DND-41 (cell line): ENCODE measurements at regions not wholly inside any gene's neighbourhood (a gene's known extent, or its start where the extent isn't known, plus 50 kb on each side); places are given as distances from the start of the nearest gene placed in this dataset.

Source experiments
- ATAC-seq: fragments of 200-7000 bp; cut with Tn5 transposase; 3 replicates; pipeline ENCODE4 v1.9.1; 2021; ENCODE audit warnings: low read depth; ENCODE audit not compliant: insufficient read depth
- DNase-seq: peaks from one replicate; pipeline ENCODE4 v3.0.0-alpha.2; 2020
- H2AFZ ChIP-seq: 2 replicates; pipeline ENCODE4 v1.6.0; 2012; ENCODE audit warnings: low read depth, low read length
- H3K27ac ChIP-seq: 2 replicates; pipeline ENCODE4 v1.5.1; 2012; ENCODE audit warnings: low read length, inconsistent platforms
- H3K27me3 ChIP-seq: fragments of 200-600 bp; sonication (generic); 2 replicates; pipeline ENCODE4 v1.6.0; 2012; ENCODE audit warnings: low read length, mild to moderate bottlenecking, inconsistent platforms; ENCODE audit not compliant: insufficient read depth, poor library complexity
- H3K36me3 ChIP-seq: 2 replicates; pipeline ENCODE4 v1.5.1; 2012; ENCODE audit warnings: low read length, inconsistent platforms; ENCODE audit not compliant: insufficient read depth
- H3K4me1 ChIP-seq: 2 replicates; pipeline ENCODE4 v1.5.1; 2012; ENCODE audit warnings: mild to moderate bottlenecking, low read length; ENCODE audit not compliant: insufficient read depth
- H3K4me2 ChIP-seq: 2 replicates; pipeline ENCODE4 v1.6.0; 2012; ENCODE audit warnings: mild to moderate bottlenecking, moderate library complexity, low read length, inconsistent platforms; ENCODE audit not compliant: insufficient read depth
- H3K4me3 ChIP-seq, 2 experiments: fragments of 200-600 bp in 1 of 2; shearing (Covaris generic) in 1 of 2; 2 replicates each; pipeline ENCODE4 v1.5.1; 2012 to 2016; ENCODE audit warnings: inconsistent platforms in 2 of 2, low read length in 2 of 2, mild to moderate bottlenecking in 2 of 2, low read depth in 1 of 2, moderate library complexity in 1 of 2
- H3K79me2 ChIP-seq: 2 replicates; pipeline ENCODE4 v1.6.0; 2012; ENCODE audit warnings: low read length, inconsistent platforms; ENCODE audit not compliant: insufficient read depth
- H3K9ac ChIP-seq: 2 replicates; pipeline ENCODE4 v1.6.0; 2012; ENCODE audit warnings: low read depth, mild to moderate bottlenecking, inconsistent platforms, low read length, moderate library complexity
- H3K9me3 ChIP-seq: 2 replicates; pipeline ENCODE4 v1.5.1; 2012; ENCODE audit warnings: low read length, moderate library complexity, mild to moderate bottlenecking, inconsistent platforms; ENCODE audit not compliant: insufficient read depth, severe bottlenecking
- H4K20me1 ChIP-seq: 2 replicates; pipeline ENCODE4 v1.6.0; 2012; ENCODE audit warnings: low read length; ENCODE audit not compliant: insufficient read depth
- EZH2 ChIP-seq: IDR thresholded peaks from 3 replicates; pipeline ENCODE4 v1.6.1; 2012; ENCODE audit warnings: borderline replicate concordance, low read depth, mild to moderate bottlenecking, moderate library complexity, low read length, inconsistent platforms; ENCODE audit not compliant: severe bottlenecking
- TF ChIP-seq, protein P1 (sequence below): IDR thresholded peaks from 2 replicates; pipeline ENCODE4 v1.5.1; 2012; ENCODE audit warnings: borderline replicate concordance, low read length, moderate library complexity, mild to moderate bottlenecking; ENCODE audit not compliant: poor library complexity, severe bottlenecking; ENCODE audit errors: extremely low read depth

DNA sequence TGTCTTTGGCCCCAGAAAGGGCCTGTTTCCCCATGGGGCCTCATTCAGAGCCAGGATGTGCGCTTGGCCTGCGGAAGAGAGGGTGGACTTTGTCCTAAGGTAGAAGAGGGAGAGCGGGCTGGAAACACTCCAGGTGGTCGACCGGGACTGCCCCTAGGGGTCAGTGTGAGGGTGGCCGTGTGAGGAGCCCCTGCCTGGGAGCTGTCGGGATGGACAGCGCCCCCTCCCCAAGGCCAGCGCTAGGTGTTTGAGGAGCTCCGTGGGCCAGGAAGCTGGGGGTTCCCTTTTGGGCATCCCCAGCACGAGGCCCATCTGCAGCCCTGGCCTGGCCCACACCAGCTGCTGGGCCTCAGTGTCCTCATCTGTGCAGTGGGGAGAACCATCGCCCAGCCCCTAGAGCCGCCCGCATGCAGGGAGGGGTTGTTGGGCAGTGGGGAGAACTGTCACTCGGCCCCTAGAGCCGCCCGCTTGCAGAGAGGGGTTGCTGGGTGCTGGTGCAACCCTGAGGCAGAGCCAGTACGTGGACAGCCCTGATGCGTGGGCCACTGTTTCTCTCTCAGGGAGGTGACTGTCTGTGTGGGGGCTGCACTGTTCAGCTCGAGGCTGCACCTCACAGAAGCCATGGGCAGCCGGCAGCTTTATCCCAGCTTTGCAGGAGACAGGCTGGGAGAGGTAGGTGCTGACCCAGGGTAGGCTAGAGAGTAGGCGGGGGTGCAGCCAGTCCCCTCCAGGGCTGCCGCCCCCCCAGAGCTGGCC lies 1319.9 kb downstream of the BRD1 start:
- DNase-seq (no peak), ATAC-seq (no peak)
- H3K4me1 ChIP-seq: no peaks in the 10 kb centered on the region
- no peaks in the 10 kb centered on the region for H3K9me3 ChIP-seq
- H2AFZ ChIP-seq: no peak overlapping the region
- H4K20me1 ChIP-seq: peaks cover 3% of the 10 kb centered on the region; the same call in 1 of the 2 replicates
- no peak overlapping the region for H3K9ac ChIP-seq
- TF ChIP-seq EZH2: no peak
- TF ChIP-seq, protein P1, sequence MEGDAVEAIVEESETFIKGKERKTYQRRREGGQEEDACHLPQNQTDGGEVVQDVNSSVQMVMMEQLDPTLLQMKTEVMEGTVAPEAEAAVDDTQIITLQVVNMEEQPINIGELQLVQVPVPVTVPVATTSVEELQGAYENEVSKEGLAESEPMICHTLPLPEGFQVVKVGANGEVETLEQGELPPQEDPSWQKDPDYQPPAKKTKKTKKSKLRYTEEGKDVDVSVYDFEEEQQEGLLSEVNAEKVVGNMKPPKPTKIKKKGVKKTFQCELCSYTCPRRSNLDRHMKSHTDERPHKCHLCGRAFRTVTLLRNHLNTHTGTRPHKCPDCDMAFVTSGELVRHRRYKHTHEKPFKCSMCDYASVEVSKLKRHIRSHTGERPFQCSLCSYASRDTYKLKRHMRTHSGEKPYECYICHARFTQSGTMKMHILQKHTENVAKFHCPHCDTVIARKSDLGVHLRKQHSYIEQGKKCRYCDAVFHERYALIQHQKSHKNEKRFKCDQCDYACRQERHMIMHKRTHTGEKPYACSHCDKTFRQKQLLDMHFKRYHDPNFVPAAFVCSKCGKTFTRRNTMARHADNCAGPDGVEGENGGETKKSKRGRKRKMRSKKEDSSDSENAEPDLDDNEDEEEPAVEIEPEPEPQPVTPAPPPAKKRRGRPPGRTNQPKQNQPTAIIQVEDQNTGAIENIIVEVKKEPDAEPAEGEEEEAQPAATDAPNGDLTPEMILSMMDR: no peak
- no peak overlapping the region for H3K27ac ChIP-seq
- H3K4me3 ChIP-seq: no peak overlapping the region
- no peaks in the 10 kb centered on the region for H3K79me2 ChIP-seq
- H3K4me2 ChIP-seq: no peak overlapping the region
- H3K27me3 ChIP-seq: no peaks in the 10 kb centered on the region
- no peaks in the 10 kb centered on the region for H3K36me3 ChIP-seq

DNA sequence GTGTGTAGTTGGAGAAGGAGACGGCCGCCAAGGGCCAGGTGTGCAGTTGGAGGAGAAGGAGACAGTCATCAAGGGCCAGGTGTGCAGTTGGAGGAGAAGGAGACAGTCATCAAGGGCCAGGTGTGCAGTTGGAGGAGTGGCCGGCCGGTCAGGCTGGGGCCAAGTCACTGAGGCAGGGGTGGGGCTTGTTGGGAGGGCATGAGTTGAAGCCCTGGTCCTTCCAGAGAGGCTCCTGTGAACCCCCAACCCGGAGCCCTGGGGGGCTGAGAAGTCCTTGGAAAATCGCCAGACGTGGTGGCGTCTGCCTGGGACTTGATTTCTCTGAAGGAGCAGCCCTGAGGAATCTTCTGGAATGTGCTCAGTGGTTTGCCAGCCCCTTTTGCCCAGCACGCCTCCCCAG lies 1320.5 kb downstream of the BRD1 start:
- H3K27ac ChIP-seq: no peak overlapping the region
- no peak overlapping the region for H2AFZ ChIP-seq
- no peak for ATAC-seq
- no peaks in the 10 kb centered on the region for H3K4me1 ChIP-seq
- no peaks in the 10 kb centered on the region for H3K36me3 ChIP-seq
- H4K20me1 ChIP-seq: peaks cover 3% of the 10 kb centered on the region; the same call in 1 of the 2 replicates
- H3K9ac ChIP-seq: no peak overlapping the region
- no peaks in the 10 kb centered on the region for H3K27me3 ChIP-seq
- no peak overlapping the region for H3K4me2 ChIP-seq
- H3K79me2 ChIP-seq: no peaks in the 10 kb centered on the region
- H3K9me3 ChIP-seq: no peaks in the 10 kb centered on the region
- DNase-seq: no peak
- TF ChIP-seq EZH2: no peak
- TF ChIP-seq, protein P1: no peak
- no peak overlapping the region for H3K4me3 ChIP-seq

DNA sequence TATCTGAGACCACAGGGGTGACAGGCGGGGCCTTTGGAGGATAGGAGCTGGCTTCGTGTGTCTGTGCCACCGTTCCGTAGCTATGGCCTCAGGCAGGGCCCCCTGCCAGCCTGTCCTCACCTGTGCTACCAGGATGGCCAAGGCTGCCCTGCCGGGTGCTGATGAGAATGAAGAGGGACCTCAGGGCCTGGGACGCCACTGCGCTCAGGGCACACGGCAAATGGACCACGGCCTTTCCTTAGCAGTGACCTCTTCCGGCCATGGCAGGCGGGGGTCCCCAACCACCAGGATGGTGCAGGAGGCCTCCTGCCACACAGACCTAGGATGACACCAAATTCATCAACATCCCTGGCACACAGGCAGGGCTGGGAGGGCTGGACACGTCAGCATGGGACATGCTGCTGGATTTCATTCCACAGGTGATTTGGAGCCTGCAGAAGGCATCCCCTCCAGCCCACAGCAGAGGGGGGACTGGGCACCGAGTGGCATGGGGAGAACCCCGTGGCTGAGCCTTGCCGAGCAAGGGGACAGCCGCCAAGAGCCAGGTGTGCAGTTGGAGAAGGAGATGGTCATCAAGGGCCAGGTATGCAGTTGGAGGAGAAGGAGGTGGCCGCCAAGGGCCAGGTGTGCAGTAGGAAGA lies 1321.0 kb downstream of the BRD1 start:
- no peak overlapping the region for H3K4me2 ChIP-seq
- no peaks in the 10 kb centered on the region for H3K36me3 ChIP-seq
- no peak for TF ChIP-seq EZH2
- TF ChIP-seq, protein P1: no peak
- H3K79me2 ChIP-seq: no peaks in the 10 kb centered on the region
- H4K20me1 ChIP-seq: peaks cover 3% of the 10 kb centered on the region; the same call in 1 of the 2 replicates
- no peaks in the 10 kb centered on the region for H3K27me3 ChIP-seq
- DNase-seq: no peak
- H3K4me1 ChIP-seq: no peaks in the 10 kb centered on the region
- H3K4me3 ChIP-seq: no peak overlapping the region
- no peak overlapping the region for H2AFZ ChIP-seq
- H3K9me3 ChIP-seq: no peaks in the 10 kb centered on the region
- no peak overlapping the region for H3K27ac ChIP-seq
- H3K9ac ChIP-seq: no peak overlapping the region
- no peak for ATAC-seq
